ENCODE measurements at regions not wholly inside any gene's neighbourhood (a gene's known extent, or its start where the extent isn't known, plus 50 kb on each side); places are given as distances from the start of the nearest gene placed in this dataset.
"Not testable (repeated sequence)": the region's sequence is repeated elsewhere in the genome, so short reads cannot be mapped to it uniquely, and the experiment has no call there.

- Histone ChIP-seq H3K27ac (no peak overlapping the region), H3K4me1 (no peaks in the 10 kb centered on the region), H3K27me3 (no peaks in the 10 kb centered on the region), H3K36me3 (no peaks in the 10 kb centered on the region), H3K4me3 (no peak overlapping the region), H3K9me3 (no peaks in the 10 kb centered on the region)
- TF ChIP-seq CTCF (IDR thresholded peaks at IDR 0.05), result no peak
- DNase-seq (ENCODE audit: low spot score in 2 of 2), result no peak
- intact Hi-C loops (cut with DNase I), result no loop called here
Measured at GRCh38 chr7:108653526-108653925, 83.9 kb downstream of the DNAJB9 start.

GRCh38 chr7:108657140-108657726, 87.6 kb downstream of the DNAJB9 start:
- H3K9me3 ChIP-seq; intact Hi-C loops (cut with DNase I); H3K4me1 ChIP-seq; H3K27me3 ChIP-seq; DNase-seq (ENCODE audit: low spot score in 2 of 2); H3K4me3 ChIP-seq; H3K36me3 ChIP-seq; H3K27ac ChIP-seq: not testable (repeated sequence)

GRCh38 chr7:108659261-108659660, 89.6 kb downstream of the DNAJB9 start:
- DNase-seq (ENCODE audit: low spot score in 2 of 2), result no peak
- Histone ChIP-seq H3K9me3 (no peaks in the 10 kb centered on the region), H3K27me3 (no peaks in the 10 kb centered on the region), H3K4me3 (no peak overlapping the region), H3K4me1 (no peaks in the 10 kb centered on the region), H3K27ac (no peak overlapping the region), H3K36me3 (no peaks in the 10 kb centered on the region)
- TF ChIP-seq CTCF (IDR thresholded peaks at IDR 0.05), result no peak
- intact Hi-C loops (cut with DNase I), result no loop called here

GRCh38 chr7:108659867-108660266, 90.2 kb downstream of the DNAJB9 start:
- Histone ChIP-seq H3K27me3 (no peaks in the 10 kb centered on the region), H3K4me1 (no peaks in the 10 kb centered on the region), H3K27ac (no peak overlapping the region), H3K36me3 (no peaks in the 10 kb centered on the region), H3K9me3 (no peaks in the 10 kb centered on the region), H3K4me3 (no peak overlapping the region)
- DNase-seq (ENCODE audit: low spot score in 2 of 2), result no peak
- no peak for TF ChIP-seq CTCF (IDR thresholded peaks at IDR 0.05)
- intact Hi-C loops (cut with DNase I), result no loop called here

GRCh38 chr7:108660465-108660864, 90.8 kb downstream of the DNAJB9 start:
- no peaks in the 10 kb centered on the region for H3K36me3 ChIP-seq
- DNase-seq (ENCODE audit: low spot score in 2 of 2), result no peak
- TF ChIP-seq CTCF (IDR thresholded peaks at IDR 0.05), result no peak
- no peaks in the 10 kb centered on the region for H3K9me3 ChIP-seq
- no peak overlapping the region for H3K27ac ChIP-seq
- intact Hi-C loops (cut with DNase I), result no loop called here
- H3K4me3 ChIP-seq, result no peak overlapping the region
- H3K4me1 ChIP-seq, result no peaks in the 10 kb centered on the region
- no peaks in the 10 kb centered on the region for H3K27me3 ChIP-seq

GRCh38 chr7:108662783-108663362, 93.2 kb downstream of the DNAJB9 start:
- Histone ChIP-seq H3K4me3 (no peak overlapping the region), H3K27ac (no peak overlapping the region), H3K4me1 (no peaks in the 10 kb centered on the region), H3K27me3 (no peaks in the 10 kb centered on the region), H3K36me3 (no peaks in the 10 kb centered on the region), H3K9me3 (no peaks in the 10 kb centered on the region)
- no peak for TF ChIP-seq CTCF (IDR thresholded peaks at IDR 0.05)
- no peak for DNase-seq (ENCODE audit: low spot score in 2 of 2)
- intact Hi-C loops (cut with DNase I), result no loop called here

Measured in ascending aorta (tissue), 2 donors.